ENCODE measurements at regions not wholly inside any gene's neighbourhood (a gene's known extent, or its start where the extent isn't known, plus 50 kb on each side); places are given as distances from the start of the nearest gene placed in this dataset.

GRCh38 chr5:174283211-174284005, 237.9 kb downstream of the NSG2 start:
- in situ Hi-C loops (cut with HindIII; ENCODE audit: low pct_ligation_motif_present, low sequenced_read_pairs) = no loop called here
- no peak overlapping the region for H3K27ac ChIP-seq
- no peak overlapping the region for H3K4me3 ChIP-seq (ENCODE audit: low read depth, low read length)
- H3K36me3 ChIP-seq (replicated peaks) = no peaks in the 10 kb centered on the region
- DNase-seq = no peak
- no peak for TF ChIP-seq CTCF (IDR thresholded peaks at IDR 0.05; ENCODE audit: low read depth, low read length, missing control alignments)
- H3K27me3 ChIP-seq (replicated peaks) = no peaks in the 10 kb centered on the region

- DNase-seq = no peak
- in situ Hi-C loops (cut with HindIII; ENCODE audit: low pct_ligation_motif_present, low sequenced_read_pairs) = no loop called here
Measured at GRCh38 chr5:174284873-174285272, 239.4 kb downstream of the NSG2 start.

GRCh38 chr5:174287761-174288160, 242.3 kb downstream of the NSG2 start:
- Histone ChIP-seq H3K36me3 (replicated peaks) (no peaks in the 10 kb centered on the region), H3K4me3 (ENCODE audit: low read depth, low read length) (no peak overlapping the region), H3K27ac (no peak overlapping the region), H3K27me3 (replicated peaks) (no peaks in the 10 kb centered on the region)
- TF ChIP-seq CTCF (IDR thresholded peaks at IDR 0.05; ENCODE audit: low read depth, low read length, missing control alignments) = no peak
- in situ Hi-C loops (cut with HindIII; ENCODE audit: low pct_ligation_motif_present, low sequenced_read_pairs) = no loop called here
- DNase-seq = no peak

More at GRCh38 chr5:174284873-174285272, 239.4 kb downstream of the NSG2 start:
- Histone ChIP-seq H3K36me3 (replicated peaks) (no peaks in the 10 kb centered on the region), H3K27me3 (replicated peaks) (no peaks in the 10 kb centered on the region), H3K27ac (no peak overlapping the region), H3K4me3 (ENCODE audit: low read depth, low read length) (no peak overlapping the region)
- no peak for TF ChIP-seq CTCF (IDR thresholded peaks at IDR 0.05; ENCODE audit: low read depth, low read length, missing control alignments)

- no peak for TF ChIP-seq CTCF (IDR thresholded peaks at IDR 0.05; ENCODE audit: low read depth, low read length, missing control alignments)
Measured at GRCh38 chr5:174288439-174288838, 242.9 kb downstream of the NSG2 start.

GRCh38 chr5:174291162-174291561, 245.7 kb downstream of the NSG2 start:
- H3K27me3 ChIP-seq (replicated peaks) = no peaks in the 10 kb centered on the region
- H3K4me3 ChIP-seq (ENCODE audit: low read depth, low read length) = no peak overlapping the region
- in situ Hi-C loops (cut with HindIII; ENCODE audit: low pct_ligation_motif_present, low sequenced_read_pairs) = no loop called here
- H3K36me3 ChIP-seq (replicated peaks) = no peaks in the 10 kb centered on the region
- no peak overlapping the region for H3K27ac ChIP-seq
- no peak for DNase-seq
- TF ChIP-seq CTCF (IDR thresholded peaks at IDR 0.05; ENCODE audit: low read depth, low read length, missing control alignments) = no peak

More at GRCh38 chr5:174288439-174288838, 242.9 kb downstream of the NSG2 start:
- DNase-seq = no peak
- H3K4me3 ChIP-seq (ENCODE audit: low read depth, low read length) = no peak overlapping the region
- H3K27ac ChIP-seq = no peak overlapping the region
- H3K36me3 ChIP-seq (replicated peaks) = no peaks in the 10 kb centered on the region
- in situ Hi-C loops (cut with HindIII; ENCODE audit: low pct_ligation_motif_present, low sequenced_read_pairs) = no loop called here
- no peaks in the 10 kb centered on the region for H3K27me3 ChIP-seq (replicated peaks)

- no peak overlapping the region for H3K4me3 ChIP-seq (ENCODE audit: low read depth, low read length)
- no peak overlapping the region for H3K27ac ChIP-seq
- no peak for DNase-seq
- no peaks in the 10 kb centered on the region for H3K36me3 ChIP-seq (replicated peaks)
- no peaks in the 10 kb centered on the region for H3K27me3 ChIP-seq (replicated peaks)
- in situ Hi-C loops (cut with HindIII; ENCODE audit: low pct_ligation_motif_present, low sequenced_read_pairs) = no loop called here
- no peak for TF ChIP-seq CTCF (IDR thresholded peaks at IDR 0.05; ENCODE audit: low read depth, low read length, missing control alignments)
Measured at GRCh38 chr5:174292348-174292747, 246.8 kb downstream of the NSG2 start.

Measured in brain microvascular endothelial cell (primary cell).